ENCODE measurements at regions not wholly inside any gene's neighbourhood (a gene's known extent, or its start where the extent isn't known, plus 50 kb on each side); places are given as distances from the start of the nearest gene placed in this dataset.
"Not testable (repeated sequence)": the region's sequence is repeated elsewhere in the genome, so short reads cannot be mapped to it uniquely, and the experiment has no call there.

GRCh38 chr9:107605041-107605440 lies 115.5 kb upstream of the KLF4 start:
- no peak for DNase-seq

- no peak for DNase-seq
Measured at GRCh38 chr9:107603281-107603680, 113.7 kb upstream of the KLF4 start.

- no peak for DNase-seq
Measured at GRCh38 chr9:107600060-107600573, 110.5 kb upstream of the KLF4 start.

- no peak for DNase-seq
Measured at GRCh38 chr9:107597743-107598217, 108.2 kb upstream of the KLF4 start.

GRCh38 chr9:107594908-107595530 lies 105.5 kb upstream of the KLF4 start:
- no peak for DNase-seq

GRCh38 chr9:107593224-107593870 lies 103.8 kb upstream of the KLF4 start:
- no peak for DNase-seq

GRCh38 chr9:107592424-107592823 lies 102.9 kb upstream of the KLF4 start:
- no peak for DNase-seq

- no peak for DNase-seq
Measured at GRCh38 chr9:107591781-107592180, 102.2 kb upstream of the KLF4 start.

GRCh38 chr9:107588393-107588792 lies 98.8 kb upstream of the KLF4 start:
- DNase-seq: no peak

GRCh38 chr9:107587191-107587963 lies 97.8 kb upstream of the KLF4 start:
- peak in 2 of 56 donors; percentile 1 to 7 for DNase-seq

- no peak for DNase-seq
Measured at GRCh38 chr9:107586493-107586892, 96.9 kb upstream of the KLF4 start.

GRCh38 chr9:107585465-107585864 lies 95.9 kb upstream of the KLF4 start:
- no peak for DNase-seq

GRCh38 chr9:107584944-107585343 lies 95.4 kb upstream of the KLF4 start:
- DNase-seq: no peak

- DNase-seq: no peak
Measured at GRCh38 chr9:107584186-107584585, 94.6 kb upstream of the KLF4 start.

- no peak for DNase-seq
Measured at GRCh38 chr9:107577140-107577776, 87.7 kb upstream of the KLF4 start.

- DNase-seq: no peak
Measured at GRCh38 chr9:107571148-107571547, 81.6 kb upstream of the KLF4 start.

GRCh38 chr9:107569174-107569573 lies 79.6 kb upstream of the KLF4 start:
- no peak for DNase-seq

- DNase-seq: not testable (repeated sequence)
Measured at GRCh38 chr9:107568406-107568805, 78.8 kb upstream of the KLF4 start.

GRCh38 chr9:107567462-107567861 lies 77.9 kb upstream of the KLF4 start:
- DNase-seq: no peak

GRCh38 chr9:107566611-107567061 lies 77.1 kb upstream of the KLF4 start:
- no peak for DNase-seq

GRCh38 chr9:107562798-107563197 lies 73.2 kb upstream of the KLF4 start:
- DNase-seq: no peak

Data from amygdala (tissue), 56 donors.